ENCODE measurements at regions not wholly inside any gene's neighbourhood (a gene's known extent, or its start where the extent isn't known, plus 50 kb on each side); places are given as distances from the start of the nearest gene placed in this dataset.

DNA sequence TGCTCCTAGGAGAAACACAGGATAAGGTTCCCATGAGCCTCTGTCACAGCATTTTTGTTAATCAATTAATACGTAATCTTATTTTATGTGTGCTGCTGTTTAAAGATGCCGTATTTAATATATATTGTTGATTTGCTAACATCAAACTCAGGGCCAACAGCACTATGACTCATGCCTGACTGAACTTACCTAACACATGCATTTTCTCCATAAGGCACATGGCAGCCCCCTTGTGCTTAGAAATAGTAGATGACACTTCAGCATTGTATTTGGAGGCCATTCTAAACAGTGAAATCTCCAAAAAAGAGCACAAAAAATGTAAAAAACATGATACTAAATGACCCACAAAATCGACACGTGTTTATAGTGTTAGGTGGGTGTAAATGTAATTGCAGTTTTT lies 314.8 kb downstream of the MYCN start:
- no peak overlapping the region for H2BK20ac ChIP-seq (ENCODE audit: low read depth, low read length, poor library complexity, severe bottlenecking)
- H2BK15ac ChIP-seq (ENCODE audit: low read depth, low read length) = no peak overlapping the region
- DNase-seq = no peak
- no peak overlapping the region for H2BK5ac ChIP-seq (ENCODE audit: insufficient read length, low read length)
- no peak overlapping the region for H3K14ac ChIP-seq (ENCODE audit: insufficient read depth, low read length)
- no peaks in the 10 kb centered on the region for H4K20me1 ChIP-seq (ENCODE audit: control insufficient read depth, insufficient read depth, insufficient read length)
- H3K4me1 ChIP-seq (ENCODE audit: insufficient read depth, low read length) = no peaks in the 10 kb centered on the region
- no peak overlapping the region for H3K23ac ChIP-seq (ENCODE audit: insufficient read length, low read depth, low read length)
- no peak overlapping the region for H3K4me3 Mint-ChIP-seq
- no peak overlapping the region for H3K27ac Mint-ChIP-seq
- peaks cover 5 to 8% of the 10 kb centered on the region in 2 experiments for H3K9me3 Mint-ChIP-seq
- no peak overlapping the region for H3K18ac ChIP-seq (ENCODE audit: insufficient read length, low read depth, low read length)
- H2BK12ac ChIP-seq (ENCODE audit: insufficient read length, low read depth, low read length) = no peak overlapping the region
- H4K91ac ChIP-seq (ENCODE audit: insufficient read length, low read depth, low read length) = no peak overlapping the region
- no peak overlapping the region for H3K27ac ChIP-seq (ENCODE audit: insufficient read length, low read depth, low read length)
- no peak overlapping the region for H4K8ac ChIP-seq (replicated peaks; ENCODE audit: insufficient read length, low read depth, low read length)
- no peaks in the 10 kb centered on the region for H3K79me1 ChIP-seq (ENCODE audit: insufficient read depth, low read depth, low read length, poor library complexity, severe bottlenecking)
- no peak overlapping the region for H2BK120ac ChIP-seq (ENCODE audit: low read depth, low read length, poor library complexity, severe bottlenecking)
- no peak overlapping the region for H4K5ac ChIP-seq (ENCODE audit: insufficient read length, low read depth, low read length)
- no peak overlapping the region for H3K56ac ChIP-seq (ENCODE audit: insufficient read length, low read depth, low read length)
- H3K23me2 ChIP-seq (ENCODE audit: insufficient read length, low read depth, low read length, poor library complexity, severe bottlenecking) = no peaks in the 10 kb centered on the region
- H3K36me3 Mint-ChIP-seq (ENCODE audit: insufficient read depth in 1 of 3, low read depth in 3 of 3) = peaks cover 0 to 5% (median 5%) of the 10 kb centered on the region in 3 experiments; a peak in 4 of 7 replicates
- no peaks in the 10 kb centered on the region for H3K79me2 ChIP-seq (ENCODE audit: insufficient read depth, low read length)
- peaks cover 6 to 9% of the 10 kb centered on the region in 2 experiments; a peak in 2 of 4 replicates for H3K4me1 Mint-ChIP-seq
- H2AK5ac ChIP-seq (ENCODE audit: insufficient read length, low read length) = no peak overlapping the region
- TF ChIP-seq, protein P1, sequence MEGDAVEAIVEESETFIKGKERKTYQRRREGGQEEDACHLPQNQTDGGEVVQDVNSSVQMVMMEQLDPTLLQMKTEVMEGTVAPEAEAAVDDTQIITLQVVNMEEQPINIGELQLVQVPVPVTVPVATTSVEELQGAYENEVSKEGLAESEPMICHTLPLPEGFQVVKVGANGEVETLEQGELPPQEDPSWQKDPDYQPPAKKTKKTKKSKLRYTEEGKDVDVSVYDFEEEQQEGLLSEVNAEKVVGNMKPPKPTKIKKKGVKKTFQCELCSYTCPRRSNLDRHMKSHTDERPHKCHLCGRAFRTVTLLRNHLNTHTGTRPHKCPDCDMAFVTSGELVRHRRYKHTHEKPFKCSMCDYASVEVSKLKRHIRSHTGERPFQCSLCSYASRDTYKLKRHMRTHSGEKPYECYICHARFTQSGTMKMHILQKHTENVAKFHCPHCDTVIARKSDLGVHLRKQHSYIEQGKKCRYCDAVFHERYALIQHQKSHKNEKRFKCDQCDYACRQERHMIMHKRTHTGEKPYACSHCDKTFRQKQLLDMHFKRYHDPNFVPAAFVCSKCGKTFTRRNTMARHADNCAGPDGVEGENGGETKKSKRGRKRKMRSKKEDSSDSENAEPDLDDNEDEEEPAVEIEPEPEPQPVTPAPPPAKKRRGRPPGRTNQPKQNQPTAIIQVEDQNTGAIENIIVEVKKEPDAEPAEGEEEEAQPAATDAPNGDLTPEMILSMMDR (conservative IDR thresholded peaks at IDR 0.05) = no peak
- H3T11ph ChIP-seq (ENCODE audit: low read length) = no peak overlapping the region
- no peaks in the 10 kb centered on the region for H3K27me3 ChIP-seq (ENCODE audit: insufficient read depth, low read length)
- H3K4me2 ChIP-seq (ENCODE audit: insufficient read depth, insufficient read length, low read length) = no peak overlapping the region
- WGBS (ENCODE audit: extremely low coverage, insufficient read length, low lambda C conversion rate) = no CpG with 5 or more reads among the region's 4 CpGs
- no peaks in the 10 kb centered on the region for H3K9me3 ChIP-seq (ENCODE audit: control insufficient read depth, low read depth, low read length)
- no peak overlapping the region for H3K9ac ChIP-seq (ENCODE audit: extremely low read depth, insufficient read length, low read length)
- H3K4ac ChIP-seq (ENCODE audit: low read depth, low read length) = no peak overlapping the region
- H2AFZ ChIP-seq (ENCODE audit: low read length) = no peak overlapping the region
- no peaks in the 10 kb centered on the region; the same call in 1 of the 2 replicates for H3K27me3 Mint-ChIP-seq (ENCODE audit: low read depth)

Measured in H9 (cell line).